ENCODE measurements at regions not wholly inside any gene's neighbourhood (a gene's known extent, or its start where the extent isn't known, plus 50 kb on each side); places are given as distances from the start of the nearest gene placed in this dataset.

GRCh38 chr1:193960040-193960439 lies 773.6 kb upstream of the B3GALT2 start:
- Mint-ChIP-seq H3K9me3 (peaks cover 0 to 9% (median 3%) of the 10 kb centered on the region in 7 donors), H3K36me3 (no peaks in the 10 kb centered on the region), H3K4me1 (peaks cover 0 to 4% (median 2%) of the 10 kb centered on the region in 4 donors), H3K27ac (peak overlapping the region in 1 of 3 donors; percentile 6), H3K27me3 (no peaks in the 10 kb centered on the region), H3K4me3 (no peak overlapping the region)
- H3K4me1 ChIP-seq (ENCODE audit: control insufficient read depth, insufficient read depth, low read length, poor library complexity, severe bottlenecking) = no peaks in the 10 kb centered on the region
- H3K9me3 ChIP-seq (ENCODE audit: control insufficient read depth in 2 of 2, low read length in 2 of 2) = no peaks in the 10 kb centered on the region
- DNase-seq (no peak), ATAC-seq (ENCODE audit: low read depth in 2 of 2) (no peak)
- no peaks in the 10 kb centered on the region for H3K36me3 ChIP-seq (ENCODE audit: control insufficient read depth, insufficient read depth, low read length)
- H3K4me3 ChIP-seq (ENCODE audit: low read depth, low read length) = no peak overlapping the region
- no peaks in the 10 kb centered on the region for H3K27me3 ChIP-seq (ENCODE audit: control insufficient read depth, insufficient read depth, low read length)
- no peak overlapping the region for H3K27ac ChIP-seq (ENCODE audit: insufficient read depth, low read length, poor library complexity, severe bottlenecking)

GRCh38 chr1:193957556-193958095 lies 771.2 kb upstream of the B3GALT2 start:
- Histone ChIP-seq H3K36me3 (ENCODE audit: control insufficient read depth, insufficient read depth, low read length) (no peaks in the 10 kb centered on the region), H3K27ac (ENCODE audit: insufficient read depth, low read length, poor library complexity, severe bottlenecking) (no peak overlapping the region), H3K4me1 (ENCODE audit: control insufficient read depth, insufficient read depth, low read length, poor library complexity, severe bottlenecking) (no peaks in the 10 kb centered on the region), H3K4me3 (ENCODE audit: low read depth, low read length) (no peak overlapping the region), H3K27me3 (ENCODE audit: control insufficient read depth, insufficient read depth, low read length) (no peaks in the 10 kb centered on the region), H3K9me3 (ENCODE audit: control insufficient read depth in 2 of 2, low read length in 2 of 2) (no peaks in the 10 kb centered on the region)
- DNase-seq = no peak
- no peaks in the 10 kb centered on the region for H3K36me3 Mint-ChIP-seq
- no peak overlapping the region for H3K4me3 Mint-ChIP-seq
- no peak overlapping the region for H3K27ac Mint-ChIP-seq
- no peak for ATAC-seq (ENCODE audit: low read depth in 2 of 2)
- no peaks in the 10 kb centered on the region for H3K27me3 Mint-ChIP-seq
- H3K4me1 Mint-ChIP-seq = peaks cover 0 to 5% (median 1%) of the 10 kb centered on the region in 4 donors
- H3K9me3 Mint-ChIP-seq = peaks cover 0 to 9% (median 3%) of the 10 kb centered on the region in 7 donors

- H3K4me3 ChIP-seq (ENCODE audit: low read depth, low read length) = no peak overlapping the region
- H3K27ac Mint-ChIP-seq = peak overlapping the region in 1 of 3 donors; percentile 9
- peaks cover 0 to 5% (median 1%) of the 10 kb centered on the region in 4 donors for H3K4me1 Mint-ChIP-seq
- no peaks in the 10 kb centered on the region for H3K36me3 Mint-ChIP-seq
- H3K9me3 ChIP-seq (ENCODE audit: control insufficient read depth in 2 of 2, low read length in 2 of 2) = no peaks in the 10 kb centered on the region
- DNase-seq (no peak), ATAC-seq (ENCODE audit: low read depth in 2 of 2) (no peak)
- H3K27me3 Mint-ChIP-seq = no peaks in the 10 kb centered on the region
- no peaks in the 10 kb centered on the region for H3K27me3 ChIP-seq (ENCODE audit: control insufficient read depth, insufficient read depth, low read length)
- peaks cover 0 to 8% (median 2%) of the 10 kb centered on the region in 7 donors for H3K9me3 Mint-ChIP-seq
- no peaks in the 10 kb centered on the region for H3K36me3 ChIP-seq (ENCODE audit: control insufficient read depth, insufficient read depth, low read length)
- H3K4me1 ChIP-seq (ENCODE audit: control insufficient read depth, insufficient read depth, low read length, poor library complexity, severe bottlenecking) = no peaks in the 10 kb centered on the region
- H3K4me3 Mint-ChIP-seq = no peak overlapping the region
- no peak overlapping the region for H3K27ac ChIP-seq (ENCODE audit: insufficient read depth, low read length, poor library complexity, severe bottlenecking)
Observed at GRCh38 chr1:193952778-193953374, 766.5 kb upstream of the B3GALT2 start.

- DNase-seq (no peak), ATAC-seq (ENCODE audit: low read depth in 2 of 2) (no peak)
- Mint-ChIP-seq H3K36me3 (no peaks in the 10 kb centered on the region), H3K4me1 (peaks cover 0 to 5% (median 1%) of the 10 kb centered on the region in 4 donors), H3K9me3 (peaks cover 0 to 8% (median 2%) of the 10 kb centered on the region in 7 donors), H3K27me3 (no peaks in the 10 kb centered on the region), H3K27ac (peak overlapping the region in 1 of 3 donors; percentile 12), H3K4me3 (no peak overlapping the region)
- H3K4me3 ChIP-seq (ENCODE audit: low read depth, low read length) = no peak overlapping the region
- H3K27me3 ChIP-seq (ENCODE audit: control insufficient read depth, insufficient read depth, low read length) = no peaks in the 10 kb centered on the region
- H3K27ac ChIP-seq (ENCODE audit: insufficient read depth, low read length, poor library complexity, severe bottlenecking) = no peak overlapping the region
- H3K36me3 ChIP-seq (ENCODE audit: control insufficient read depth, insufficient read depth, low read length) = no peaks in the 10 kb centered on the region
- no peaks in the 10 kb centered on the region for H3K9me3 ChIP-seq (ENCODE audit: control insufficient read depth in 2 of 2, low read length in 2 of 2)
- H3K4me1 ChIP-seq (ENCODE audit: control insufficient read depth, insufficient read depth, low read length, poor library complexity, severe bottlenecking) = no peaks in the 10 kb centered on the region
Observed at GRCh38 chr1:193951984-193952383, 765.6 kb upstream of the B3GALT2 start.

- H3K27me3 Mint-ChIP-seq = no peaks in the 10 kb centered on the region
- Histone ChIP-seq H3K27me3 (ENCODE audit: control insufficient read depth, insufficient read depth, low read length) (no peaks in the 10 kb centered on the region), H3K27ac (ENCODE audit: insufficient read depth, low read length, poor library complexity, severe bottlenecking) (no peak overlapping the region), H3K36me3 (ENCODE audit: control insufficient read depth, insufficient read depth, low read length) (no peaks in the 10 kb centered on the region), H3K9me3 (ENCODE audit: control insufficient read depth in 2 of 2, low read length in 2 of 2) (no peaks in the 10 kb centered on the region), H3K4me3 (ENCODE audit: low read depth, low read length) (no peak overlapping the region), H3K4me1 (ENCODE audit: control insufficient read depth, insufficient read depth, low read length, poor library complexity, severe bottlenecking) (no peaks in the 10 kb centered on the region)
- no peak overlapping the region for H3K27ac Mint-ChIP-seq
- H3K36me3 Mint-ChIP-seq = no peaks in the 10 kb centered on the region
- H3K4me3 Mint-ChIP-seq = no peak overlapping the region
- ATAC-seq (ENCODE audit: low read depth in 2 of 2) = no peak
- no peak for DNase-seq
- peaks cover 2 to 9% (median 4%) of the 10 kb centered on the region in 7 donors for H3K9me3 Mint-ChIP-seq
- H3K4me1 Mint-ChIP-seq = no peaks in the 10 kb centered on the region
Observed at GRCh38 chr1:193944454-193944853, 758.0 kb upstream of the B3GALT2 start.

GRCh38 chr1:193940176-193940575 lies 753.8 kb upstream of the B3GALT2 start:
- H3K4me3 ChIP-seq (ENCODE audit: low read depth, low read length) = no peak overlapping the region
- H3K27ac ChIP-seq (ENCODE audit: insufficient read depth, low read length, poor library complexity, severe bottlenecking) = no peak overlapping the region
- Mint-ChIP-seq H3K27me3 (no peaks in the 10 kb centered on the region), H3K9me3 (peaks cover 0 to 7% (median 2%) of the 10 kb centered on the region in 7 donors), H3K4me3 (no peak overlapping the region), H3K36me3 (no peaks in the 10 kb centered on the region), H3K27ac (peak overlapping the region in 1 of 3 donors; percentile 54), H3K4me1 (no peaks in the 10 kb centered on the region)
- no peaks in the 10 kb centered on the region for H3K27me3 ChIP-seq (ENCODE audit: control insufficient read depth, insufficient read depth, low read length)
- no peak for ATAC-seq (ENCODE audit: low read depth in 2 of 2)
- DNase-seq = no peak
- no peaks in the 10 kb centered on the region for H3K36me3 ChIP-seq (ENCODE audit: control insufficient read depth, insufficient read depth, low read length)
- no peaks in the 10 kb centered on the region for H3K9me3 ChIP-seq (ENCODE audit: control insufficient read depth in 2 of 2, low read length in 2 of 2)
- no peaks in the 10 kb centered on the region for H3K4me1 ChIP-seq (ENCODE audit: control insufficient read depth, insufficient read depth, low read length, poor library complexity, severe bottlenecking)

GRCh38 chr1:193939585-193939984 lies 753.2 kb upstream of the B3GALT2 start:
- Histone ChIP-seq H3K4me1 (ENCODE audit: control insufficient read depth, insufficient read depth, low read length, poor library complexity, severe bottlenecking) (no peaks in the 10 kb centered on the region), H3K36me3 (ENCODE audit: control insufficient read depth, insufficient read depth, low read length) (no peaks in the 10 kb centered on the region), H3K4me3 (ENCODE audit: low read depth, low read length) (no peak overlapping the region), H3K27ac (ENCODE audit: insufficient read depth, low read length, poor library complexity, severe bottlenecking) (no peak overlapping the region), H3K27me3 (ENCODE audit: control insufficient read depth, insufficient read depth, low read length) (no peaks in the 10 kb centered on the region), H3K9me3 (ENCODE audit: control insufficient read depth in 2 of 2, low read length in 2 of 2) (no peaks in the 10 kb centered on the region)
- H3K9me3 Mint-ChIP-seq = peaks cover 0 to 7% (median 3%) of the 10 kb centered on the region in 7 donors
- peak overlapping the region in 1 of 3 donors; percentile 54 for H3K27ac Mint-ChIP-seq
- H3K36me3 Mint-ChIP-seq = no peaks in the 10 kb centered on the region
- H3K4me1 Mint-ChIP-seq = no peaks in the 10 kb centered on the region
- H3K27me3 Mint-ChIP-seq = no peaks in the 10 kb centered on the region
- DNase-seq (no peak), ATAC-seq (ENCODE audit: low read depth in 2 of 2) (no peak)
- H3K4me3 Mint-ChIP-seq = no peak overlapping the region

- H3K4me3 Mint-ChIP-seq = no peak overlapping the region
- H3K9me3 ChIP-seq (ENCODE audit: control insufficient read depth in 2 of 2, low read length in 2 of 2) = no peaks in the 10 kb centered on the region
- no peak overlapping the region for H3K27ac Mint-ChIP-seq
Observed at GRCh38 chr1:193937308-193937707, 750.9 kb upstream of the B3GALT2 start.

More at GRCh38 chr1:193937308-193937707, 750.9 kb upstream of the B3GALT2 start:
- no peak overlapping the region for H3K4me3 ChIP-seq (ENCODE audit: low read depth, low read length)
- Mint-ChIP-seq H3K27me3 (no peaks in the 10 kb centered on the region), H3K4me1 (peaks cover 0 to 9% (median 2%) of the 10 kb centered on the region in 4 donors), H3K9me3 (peaks cover 0 to 5% (median 2%) of the 10 kb centered on the region in 7 donors), H3K36me3 (no peaks in the 10 kb centered on the region)
- ATAC-seq (ENCODE audit: low read depth in 2 of 2) = no peak
- no peaks in the 10 kb centered on the region for H3K27me3 ChIP-seq (ENCODE audit: control insufficient read depth, insufficient read depth, low read length)
- DNase-seq = no peak
- no peaks in the 10 kb centered on the region for H3K4me1 ChIP-seq (ENCODE audit: control insufficient read depth, insufficient read depth, low read length, poor library complexity, severe bottlenecking)
- no peaks in the 10 kb centered on the region for H3K36me3 ChIP-seq (ENCODE audit: control insufficient read depth, insufficient read depth, low read length)
- H3K27ac ChIP-seq (ENCODE audit: insufficient read depth, low read length, poor library complexity, severe bottlenecking) = no peak overlapping the region

Measured in CD4-positive, CD25-positive, alpha-beta regulatory T cell (primary cell).